Activated CD4-positive, CD25-positive, alpha-beta regulatory T cell treated with anti-CD3 and anti-CD28 coated beads, Interleukin-2, amount 50 U/mL, for 72 hours (primary cell): ENCODE measurements at regions not wholly inside any gene's neighbourhood (a gene's known extent, or its start where the extent isn't known, plus 50 kb on each side); places are given as distances from the start of the nearest gene placed in this dataset.
"Not testable (repeated sequence)": the region's sequence is repeated elsewhere in the genome, so short reads cannot be mapped to it uniquely, and the experiment has no call there.

ENCODE experiments used
- DNase-seq: peaks from one replicate; pipeline ENCODE4 v3.0.0; 2021

- not testable (repeated sequence) for DNase-seq
Measured at GRCh38 chr2:111455016-111456015, 334.6 kb downstream of the BCL2L11 start.

DNA sequence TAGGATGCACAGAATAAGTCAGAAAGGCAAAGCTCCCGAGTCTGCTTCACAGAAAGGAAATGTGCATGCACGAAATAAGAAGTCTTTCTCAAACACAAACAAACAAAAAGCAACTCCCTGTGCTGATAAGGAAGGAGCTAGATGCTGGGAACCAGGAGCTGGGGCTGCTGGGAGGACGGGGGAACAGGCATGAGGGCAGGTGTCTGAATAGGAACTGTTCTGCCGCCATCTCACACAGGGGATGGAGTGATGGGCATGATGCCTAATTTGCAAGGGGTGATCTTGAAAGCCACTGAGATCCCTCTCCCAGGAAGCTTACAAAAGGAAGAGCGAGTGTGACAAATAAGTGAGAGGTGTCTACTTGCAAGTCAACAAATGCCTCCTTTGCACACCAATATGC is 336.5 kb downstream of the BCL2L11 start:
- DNase-seq, result not testable (repeated sequence)

DNA sequence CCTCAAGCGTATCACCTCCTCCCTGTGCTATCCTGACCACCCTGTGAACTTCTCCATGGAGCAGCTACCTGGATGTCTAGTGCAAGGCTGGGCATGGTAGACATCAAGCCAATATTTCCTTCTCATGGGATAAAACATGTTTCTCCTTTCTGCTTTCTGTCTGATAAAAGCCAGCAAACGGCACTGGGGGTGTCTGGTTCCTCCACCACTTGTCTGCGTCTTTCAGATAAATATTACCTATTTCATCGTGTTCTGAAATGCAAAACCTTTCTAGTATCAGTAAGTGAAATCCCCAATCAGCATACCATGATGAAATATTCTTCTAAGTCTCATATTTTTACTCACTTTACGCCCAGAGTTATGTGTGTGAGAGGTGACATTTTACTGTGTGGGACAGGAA is 340.2 kb downstream of the BCL2L11 start:
- not testable (repeated sequence) for DNase-seq

- not testable (repeated sequence) for DNase-seq
Measured at GRCh38 chr2:111461831-111462230, 341.1 kb downstream of the BCL2L11 start.

GRCh38 chr2:111462572-111462971 is 341.9 kb downstream of the BCL2L11 start:
- not testable (repeated sequence) for DNase-seq

DNA sequence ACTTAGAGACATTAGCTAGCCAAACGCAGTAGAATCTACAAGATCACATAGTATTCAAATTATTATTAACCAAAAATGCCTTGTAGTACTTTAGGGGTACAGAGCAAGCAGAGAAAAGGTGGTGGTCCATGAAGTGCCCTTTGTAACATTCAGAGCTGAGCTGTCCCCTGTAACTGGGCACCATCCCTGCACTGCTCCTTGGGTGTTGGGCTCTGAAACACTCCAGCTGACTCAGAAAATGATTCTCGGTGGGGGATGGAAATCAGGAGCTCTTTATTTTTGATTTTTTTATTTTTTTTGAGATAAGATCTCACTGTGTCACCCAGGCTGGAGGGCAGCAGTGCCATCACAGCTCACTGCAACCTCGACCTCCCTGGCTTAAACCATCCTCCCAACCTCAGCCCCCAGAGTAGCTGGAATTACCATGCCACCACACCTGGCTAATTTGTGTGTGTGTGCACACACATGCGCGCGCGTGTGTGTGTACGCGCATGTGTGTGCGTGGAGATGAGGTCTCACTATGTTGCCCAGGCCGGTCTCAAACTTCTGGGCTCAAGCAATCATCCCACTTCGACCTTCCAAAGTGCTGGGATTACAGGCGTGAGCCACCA is 342.6 kb downstream of the BCL2L11 start:
- not testable (repeated sequence) for DNase-seq

GRCh38 chr2:111463956-111464355 is 343.2 kb downstream of the BCL2L11 start:
- DNase-seq, result not testable (repeated sequence)

GRCh38 chr2:111464367-111464766 is 343.7 kb downstream of the BCL2L11 start:
- not testable (repeated sequence) for DNase-seq

DNA sequence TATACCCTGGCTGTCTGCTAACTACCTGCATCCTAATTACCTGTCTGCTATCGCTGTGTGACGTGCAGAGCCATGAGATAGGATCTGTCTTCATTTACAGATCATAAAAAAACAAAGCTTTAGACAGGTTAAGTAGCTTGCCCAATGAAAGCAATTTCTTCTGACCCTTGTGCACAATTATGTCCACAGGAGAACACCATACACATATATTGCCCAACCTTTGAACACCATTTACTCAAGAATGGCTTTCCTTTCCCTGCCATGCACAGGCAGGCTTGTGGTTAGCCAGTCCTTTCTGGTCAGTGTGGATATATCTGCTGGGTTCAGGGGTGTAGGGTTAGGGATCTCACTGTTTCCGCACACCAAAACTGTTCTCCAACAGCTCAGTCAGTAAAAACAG is 344.8 kb downstream of the BCL2L11 start:
- DNase-seq, result not testable (repeated sequence)

- not testable (repeated sequence) for DNase-seq
Measured at GRCh38 chr2:111466744-111467143, 346.0 kb downstream of the BCL2L11 start.

DNA sequence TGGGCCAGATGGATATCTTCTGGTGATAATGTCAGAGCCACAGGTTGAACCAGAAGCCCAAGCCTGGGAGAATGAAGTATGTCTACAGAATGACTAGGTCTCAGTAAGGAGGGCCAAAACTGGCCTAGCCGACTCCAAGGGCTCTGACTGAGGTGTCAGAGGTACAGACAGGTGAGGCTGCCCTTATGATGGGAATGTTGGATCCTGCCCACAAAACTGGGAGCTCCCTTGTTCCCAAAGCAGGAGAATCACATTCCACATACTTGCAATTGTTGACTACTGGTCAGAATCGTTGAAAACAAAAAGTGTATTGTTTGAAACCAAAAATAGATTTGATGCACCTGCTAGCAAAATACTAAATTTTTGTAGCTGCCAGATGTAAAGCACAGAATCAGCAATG is 350.2 kb downstream of the BCL2L11 start:
- DNase-seq, result not testable (repeated sequence)

DNA sequence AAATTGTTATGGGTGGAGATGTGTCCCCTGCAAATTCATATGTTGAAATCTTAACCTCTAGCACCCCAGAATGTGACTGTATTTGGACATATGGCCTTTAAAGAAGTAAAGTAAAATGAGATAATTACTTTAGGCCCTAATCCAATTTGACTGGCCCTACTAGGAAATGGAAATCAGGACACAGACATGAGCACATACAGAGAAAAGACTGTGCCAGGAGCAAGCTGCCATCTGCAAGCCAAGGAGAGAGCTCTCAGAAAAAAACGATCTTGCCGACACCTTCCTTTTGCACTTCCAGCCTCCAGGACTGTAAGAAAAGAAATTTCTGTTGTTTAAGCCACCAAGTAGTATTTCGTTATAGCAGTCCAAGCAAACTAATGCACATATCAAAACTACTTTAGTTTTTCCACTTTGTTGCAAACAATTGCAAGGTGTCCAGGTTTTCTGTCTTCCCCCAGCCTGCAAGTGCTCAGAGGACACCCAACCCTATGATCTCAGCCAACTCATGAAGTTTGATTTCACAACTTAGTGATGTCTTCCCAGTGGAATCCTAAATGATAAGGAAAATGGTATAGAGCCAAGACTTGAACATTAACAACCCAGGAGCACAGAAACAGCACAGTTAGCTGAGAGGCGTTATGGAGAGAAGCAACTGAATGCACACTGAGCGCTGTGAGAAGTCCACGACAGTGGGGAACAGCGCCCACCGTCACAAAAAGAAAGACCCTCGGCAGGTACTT is 351.2 kb downstream of the BCL2L11 start:
- DNase-seq, result not testable (repeated sequence)

GRCh38 chr2:111472844-111473403 is 352.2 kb downstream of the BCL2L11 start:
- not testable (repeated sequence) for DNase-seq

- not testable (repeated sequence) for DNase-seq
Measured at GRCh38 chr2:111473522-111473921, 352.8 kb downstream of the BCL2L11 start.

DNA sequence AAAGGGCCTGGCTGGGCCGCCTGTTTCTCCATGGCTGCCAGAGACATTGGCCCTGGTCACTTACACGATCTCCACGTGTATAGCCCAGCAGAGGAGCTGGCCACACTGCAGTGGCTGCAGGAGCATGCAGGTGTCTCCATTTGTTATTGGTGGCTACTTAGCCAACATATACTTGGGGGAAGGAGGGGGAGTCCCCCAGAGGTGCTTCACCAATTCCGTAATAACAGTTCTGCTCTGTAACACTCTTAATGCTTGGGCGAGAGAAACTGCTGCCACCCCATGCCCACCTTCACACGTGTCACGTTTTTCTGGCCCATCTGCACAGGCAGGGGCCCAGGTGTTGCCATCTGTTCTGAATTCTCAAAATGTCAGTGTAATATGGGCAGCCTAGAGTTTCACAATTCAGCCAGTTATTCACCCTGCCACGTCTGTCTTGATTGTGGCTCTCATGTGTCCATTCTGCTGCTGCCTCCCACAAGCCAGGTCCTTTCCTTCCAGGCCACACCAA is 353.5 kb downstream of the BCL2L11 start:
- DNase-seq, result not testable (repeated sequence)

- not testable (repeated sequence) for DNase-seq
Measured at GRCh38 chr2:111478335-111478734, 357.6 kb downstream of the BCL2L11 start.

DNA sequence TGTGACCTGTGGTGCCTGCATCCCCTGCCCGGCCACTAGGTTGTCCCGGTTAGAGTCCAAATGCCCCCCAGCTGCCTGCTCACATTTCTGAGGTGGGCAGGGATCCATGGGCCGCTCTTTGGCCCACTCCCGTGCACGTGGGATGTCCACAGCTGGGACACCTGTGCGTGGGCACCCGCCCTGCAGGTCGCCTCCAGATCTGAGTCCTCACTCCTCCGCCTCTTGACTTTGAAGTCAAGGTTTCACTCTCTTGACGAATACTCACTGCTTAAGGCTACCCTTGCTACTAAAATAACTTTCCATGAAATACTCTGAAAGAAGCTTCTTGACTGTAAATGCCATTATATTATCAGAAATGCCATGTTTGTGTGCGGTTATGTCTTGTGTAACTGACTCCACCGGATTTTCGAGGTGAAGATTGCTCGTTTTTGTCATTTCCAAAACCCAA is 358.2 kb downstream of the BCL2L11 start:
- DNase-seq, result not testable (repeated sequence)

- DNase-seq, result not testable (repeated sequence)
Measured at GRCh38 chr2:111480016-111480625, 359.4 kb downstream of the BCL2L11 start.

DNA sequence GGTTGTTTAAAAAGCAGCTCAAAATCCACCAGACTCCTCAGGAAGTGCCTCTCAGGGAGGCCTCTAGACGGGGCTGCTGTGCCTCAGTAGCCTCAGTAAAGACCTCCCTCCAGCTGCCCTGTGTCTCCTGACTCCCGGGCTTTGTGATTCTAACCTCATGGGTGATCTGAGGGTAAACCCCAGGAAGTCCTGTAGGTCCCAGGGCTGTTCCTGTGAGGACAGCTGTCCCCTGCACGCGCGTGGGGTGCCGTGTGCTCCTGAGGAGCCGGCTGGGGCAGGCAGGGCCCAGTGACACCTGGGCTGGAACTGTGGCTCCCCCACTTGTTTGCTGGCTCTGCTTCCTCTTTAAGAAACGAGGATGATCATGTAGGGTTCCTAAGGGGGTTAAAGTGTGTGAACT is 359.9 kb downstream of the BCL2L11 start:
- not testable (repeated sequence) for DNase-seq

- not testable (repeated sequence) for DNase-seq
Measured at GRCh38 chr2:111481219-111481618, 360.5 kb downstream of the BCL2L11 start.

- DNase-seq, result not testable (repeated sequence)
Measured at GRCh38 chr2:111482987-111483679, 362.4 kb downstream of the BCL2L11 start.
